PC-9 (cell line): ENCODE measurements at regions not wholly inside any gene's neighbourhood (a gene's known extent, or its start where the extent isn't known, plus 50 kb on each side); places are given as distances from the start of the nearest gene placed in this dataset.

Experiments used
- BruUV-seq: library from RNA; stranded (reverse); fragments of 400-500 nt; replicated peaks from 2 replicates; lab custom pipeline; 2021; lab: Mats Ljungman, UMichigan
- CTCF ChIA-PET: fragments of 300-600 bp; sonication (Branson Sonifier 250); formaldehyde crosslinking; loops from one replicate; lab custom pipeline; 2022; ENCODE audit warnings: antibody characterized with exemption; lab: Charles Lee
- POLR2A ChIA-PET: fragments of 300-600 bp; sonication (Branson Sonifier 250); formaldehyde crosslinking; loops from one replicate; lab custom pipeline; 2022; ENCODE audit warnings: antibody characterized with exemption; ENCODE audit not compliant: unreplicated experiment; lab: Charles Lee
- DNase-seq, 2 experiments: peaks; one replicate each; pipeline versions ENCODE4 v3.0.0 to v3.0.0-alpha.2; 2015 to 2022; ENCODE audit warnings: mixed read lengths in 1 of 2
- H2AFZ ChIP-seq: fragments of 200-600 bp; sonication (generic); 2 replicates; pipeline ENCODE4 v1.8.1; 2017; ENCODE audit warnings: antibody characterized with exemption
- H3F3A ChIP-seq: fragments of 200-600 bp; sonication (generic); 2 replicates; pipeline ENCODE4 v1.8.1; 2017; ENCODE audit warnings: antibody characterized with exemption, mild to moderate bottlenecking, low read depth; ENCODE audit not compliant: insufficient read depth
- H3K27ac ChIP-seq: fragments of 200-600 bp; sonication (generic); 2 replicates; pipeline ENCODE4 v1.6.1; 2016; ENCODE audit warnings: mixed run types
- H3K27me3 ChIP-seq: fragments of 200-600 bp; sonication (generic); 2 replicates; pipeline ENCODE4 v1.6.1; 2016; ENCODE audit warnings: low read depth, mixed run types; ENCODE audit not compliant: insufficient read depth
- H3K36me3 ChIP-seq: fragments of 200-600 bp; sonication (generic); 2 replicates; pipeline ENCODE4 v1.6.1; 2016; ENCODE audit warnings: low read depth, mixed run types
- H3K4me1 ChIP-seq: fragments of 200-600 bp; sonication (generic); replicated peaks from 2 replicates; pipeline ENCODE4 v1.6.1; 2016; ENCODE audit warnings: mixed run types; ENCODE audit not compliant: insufficient read depth
- H3K4me2 ChIP-seq: fragments of 200-600 bp; sonication (generic); 2 replicates; pipeline ENCODE4 v1.6.1; 2017; ENCODE audit warnings: mixed run types
- H3K4me3 ChIP-seq: fragments of 200-600 bp; sonication (generic); 2 replicates; pipeline ENCODE4 v1.6.1; 2016; ENCODE audit warnings: mixed run types
- H3K79me2 ChIP-seq: fragments of 200-600 bp; sonication (generic); 2 replicates; pipeline ENCODE4 v1.6.1; 2017; ENCODE audit warnings: low read depth, mixed run types
- H3K9me2 ChIP-seq: fragments of 200-600 bp; sonication (generic); 2 replicates; pipeline ENCODE4 v1.8.1; 2017; ENCODE audit warnings: mild to moderate bottlenecking; ENCODE audit not compliant: insufficient read depth
- H3K9me3 ChIP-seq: fragments of 200-600 bp; sonication (generic); 2 replicates; pipeline ENCODE4 v1.8.1; 2016; ENCODE audit warnings: low read depth; ENCODE audit not compliant: insufficient read depth
- H4K20me1 ChIP-seq: fragments of 200-600 bp; sonication (generic); 2 replicates; pipeline ENCODE4 v1.8.1; 2017; ENCODE audit not compliant: insufficient read depth
- EZH2 ChIP-seq: fragments of 200-600 bp; sonication (generic); IDR thresholded peaks from 2 replicates; pipeline ENCODE4 v1.8.0; 2017; ENCODE audit warnings: antibody characterized with exemption, low read depth
- intact Hi-C: fragments of 100-400 bp; cut with micrococcal nuclease; formaldehyde crosslinking; loops from one replicate; pipeline ENCODE4 v1.10.0; 2022; ENCODE audit not compliant: unreplicated experiment
- TF ChIP-seq, protein P1 (sequence below): fragments of 200-600 bp; sonication (generic); conservative IDR thresholded peaks from 2 replicates; pipeline ENCODE4 v1.6.1; 2017; ENCODE audit warnings: mixed run types, antibody characterized with exemption, mild to moderate bottlenecking, moderate library complexity

DNA sequence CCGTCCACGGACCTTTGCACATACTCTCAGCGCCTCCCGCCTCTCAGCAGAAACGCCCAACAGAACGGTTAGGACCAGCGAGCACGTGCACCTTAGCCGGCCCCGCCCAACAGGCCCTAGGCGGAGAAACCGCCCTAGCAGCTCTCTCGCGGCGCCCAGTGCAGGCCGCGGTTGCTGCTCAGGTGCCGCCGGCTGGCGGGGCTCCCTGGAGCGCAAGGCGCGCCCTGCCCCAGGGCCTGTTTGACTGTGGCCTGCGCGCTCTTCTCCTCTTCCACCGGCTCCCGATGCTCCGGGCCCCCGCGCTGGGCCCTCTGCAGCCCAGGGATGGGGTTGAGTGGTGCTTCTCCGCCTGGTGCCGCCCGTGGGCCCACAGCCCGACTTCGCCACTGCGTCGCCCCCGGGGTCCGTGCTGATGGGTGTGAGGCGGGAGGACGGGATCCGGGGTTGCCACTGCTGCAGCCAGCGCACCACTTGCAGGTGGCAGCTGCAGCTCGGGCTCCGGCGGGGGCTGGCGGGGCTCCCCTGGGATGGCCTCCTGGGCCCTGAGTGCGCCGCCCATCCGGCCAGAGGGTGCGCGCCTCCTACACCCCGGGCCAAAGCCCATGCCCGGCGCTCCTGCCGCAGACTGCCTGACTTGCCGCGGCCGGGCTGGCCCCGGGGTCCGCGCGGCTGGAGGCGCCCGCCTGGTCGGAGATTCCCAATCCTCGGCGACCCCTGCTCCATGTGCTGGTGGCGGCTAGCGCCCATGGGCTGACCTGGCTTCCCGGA is 1889.4 kb upstream of the CDH9 start:
- POLR2A ChIA-PET, result no interaction called here
- Histone ChIP-seq H3K9me3 (0 out of 2 replicates have a peak, but pooled peaks cover 5% of the 10 kb centered on the region), H3K27me3 (no peaks in the 10 kb centered on the region), H3K36me3 (no peaks in the 10 kb centered on the region), H4K20me1 (no peaks in the 10 kb centered on the region), H3K79me2 (no peaks in the 10 kb centered on the region), H2AFZ (no peak overlapping the region), H3K4me2 (no peak overlapping the region), H3K9me2 (no peaks in the 10 kb centered on the region), H3K4me1 (no peaks in the 10 kb centered on the region), H3K27ac (no peak overlapping the region), H3K4me3 (no peak overlapping the region), H3F3A (no peaks in the 10 kb centered on the region)
- TF ChIP-seq EZH2, result no peak
- TF ChIP-seq, protein P1, sequence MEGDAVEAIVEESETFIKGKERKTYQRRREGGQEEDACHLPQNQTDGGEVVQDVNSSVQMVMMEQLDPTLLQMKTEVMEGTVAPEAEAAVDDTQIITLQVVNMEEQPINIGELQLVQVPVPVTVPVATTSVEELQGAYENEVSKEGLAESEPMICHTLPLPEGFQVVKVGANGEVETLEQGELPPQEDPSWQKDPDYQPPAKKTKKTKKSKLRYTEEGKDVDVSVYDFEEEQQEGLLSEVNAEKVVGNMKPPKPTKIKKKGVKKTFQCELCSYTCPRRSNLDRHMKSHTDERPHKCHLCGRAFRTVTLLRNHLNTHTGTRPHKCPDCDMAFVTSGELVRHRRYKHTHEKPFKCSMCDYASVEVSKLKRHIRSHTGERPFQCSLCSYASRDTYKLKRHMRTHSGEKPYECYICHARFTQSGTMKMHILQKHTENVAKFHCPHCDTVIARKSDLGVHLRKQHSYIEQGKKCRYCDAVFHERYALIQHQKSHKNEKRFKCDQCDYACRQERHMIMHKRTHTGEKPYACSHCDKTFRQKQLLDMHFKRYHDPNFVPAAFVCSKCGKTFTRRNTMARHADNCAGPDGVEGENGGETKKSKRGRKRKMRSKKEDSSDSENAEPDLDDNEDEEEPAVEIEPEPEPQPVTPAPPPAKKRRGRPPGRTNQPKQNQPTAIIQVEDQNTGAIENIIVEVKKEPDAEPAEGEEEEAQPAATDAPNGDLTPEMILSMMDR, result no peak
- no peak for DNase-seq
- no TSS peak for BruUV-seq
- intact Hi-C loops, result no loop called here
- CTCF ChIA-PET, result no interaction called here

DNA sequence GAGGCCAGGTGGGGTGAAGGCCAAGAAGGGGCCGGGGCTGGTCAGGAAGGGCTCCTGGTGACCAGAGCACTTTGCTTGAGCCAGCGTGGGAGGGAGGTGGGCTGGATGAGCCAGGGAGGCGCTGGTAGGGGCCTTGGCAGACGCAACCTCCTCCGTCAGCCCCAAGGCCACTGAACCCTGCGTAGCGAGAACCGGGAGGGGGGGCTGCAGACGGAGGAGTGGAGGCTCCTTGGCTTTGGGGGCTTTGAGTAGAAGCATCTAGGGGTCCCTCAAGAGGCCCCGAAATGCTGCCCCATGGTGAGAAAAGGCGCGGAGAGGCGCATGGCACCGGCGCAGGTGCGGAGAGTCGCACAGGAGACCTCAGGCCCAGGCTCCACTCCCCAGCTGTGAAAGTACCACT is 1888.0 kb upstream of the CDH9 start:
- ChIA-PET POLR2A (no interaction called here), CTCF (no interaction called here)
- H3K27ac ChIP-seq, result no peak overlapping the region
- no peak overlapping the region for H2AFZ ChIP-seq
- H3K9me2 ChIP-seq, result no peaks in the 10 kb centered on the region
- no TSS peak for BruUV-seq
- 0 out of 2 replicates have a peak, but pooled peaks cover 5% of the 10 kb centered on the region for H3K9me3 ChIP-seq
- no peak overlapping the region for H3K4me2 ChIP-seq
- H3K27me3 ChIP-seq, result no peaks in the 10 kb centered on the region
- no peak for DNase-seq
- intact Hi-C loops, result no loop called here
- no peaks in the 10 kb centered on the region for H3K4me1 ChIP-seq
- H3K36me3 ChIP-seq, result no peaks in the 10 kb centered on the region
- H3K4me3 ChIP-seq, result no peak overlapping the region
- H3K79me2 ChIP-seq, result no peaks in the 10 kb centered on the region
- no peaks in the 10 kb centered on the region for H4K20me1 ChIP-seq
- no peaks in the 10 kb centered on the region for H3F3A ChIP-seq
- TF ChIP-seq, protein P1, result no peak
- TF ChIP-seq EZH2, result no peak

DNA sequence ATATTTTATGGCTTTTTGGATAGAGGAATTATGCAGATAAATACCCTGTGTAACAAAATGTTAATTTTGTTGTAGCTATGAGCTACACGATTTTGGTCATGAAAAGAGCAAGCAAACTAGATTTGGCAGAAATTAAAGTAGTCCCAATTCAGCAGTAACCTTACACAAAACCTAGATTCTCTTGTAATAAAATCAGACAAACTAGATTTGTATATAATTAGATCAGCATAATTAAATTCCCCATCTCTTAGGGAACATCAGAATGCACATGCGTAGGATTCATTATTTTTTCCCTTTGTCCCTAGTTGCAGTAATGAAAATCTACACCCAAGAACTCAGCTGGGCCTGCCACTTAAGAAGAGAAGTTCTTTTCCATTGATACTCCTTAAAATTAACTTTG is 1879.2 kb upstream of the CDH9 start:
- H4K20me1 ChIP-seq, result no peaks in the 10 kb centered on the region; the same call in 1 of the 2 replicates
- no peak for DNase-seq
- POLR2A ChIA-PET, result no interaction called here
- H3K27ac ChIP-seq, result no peak overlapping the region
- no peaks in the 10 kb centered on the region for H3K79me2 ChIP-seq
- H3K27me3 ChIP-seq, result no peaks in the 10 kb centered on the region
- CTCF ChIA-PET, result no interaction called here
- no peak overlapping the region for H3K4me3 ChIP-seq
- no peaks in the 10 kb centered on the region for H3K4me1 ChIP-seq
- H3K36me3 ChIP-seq, result no peaks in the 10 kb centered on the region
- no peaks in the 10 kb centered on the region for H3F3A ChIP-seq
- no peaks in the 10 kb centered on the region for H3K9me2 ChIP-seq
- TF ChIP-seq, protein P1, result no peak; the same call in 1 of the 2 replicates
- no peak for TF ChIP-seq EZH2
- intact Hi-C loops, result no loop called here
- H3K4me2 ChIP-seq, result no peak overlapping the region
- no peak overlapping the region for H2AFZ ChIP-seq
- BruUV-seq, result no TSS peak
- H3K9me3 ChIP-seq, result no peaks in the 10 kb centered on the region
